ENCODE measurements at regions not wholly inside any gene's neighbourhood (a gene's known extent, or its start where the extent isn't known, plus 50 kb on each side); places are given as distances from the start of the nearest gene placed in this dataset.

- TF ChIP-seq CTCF (IDR thresholded peaks at IDR 0.05) (no peak), POLR2A (IDR thresholded peaks at IDR 0.05) (no peak)
Observed at GRCh38 chr15:23828786-23829185, 141.7 kb upstream of the NDN start.
